ENCODE measurements at regions not wholly inside any gene's neighbourhood (a gene's known extent, or its start where the extent isn't known, plus 50 kb on each side); places are given as distances from the start of the nearest gene placed in this dataset.
A peak's percentile ranks its signal among the peaks of the same experiment; 100 is the strongest.
"Not testable (repeated sequence)": the region's sequence is repeated elsewhere in the genome, so short reads cannot be mapped to it uniquely, and the experiment has no call there.

DNA sequence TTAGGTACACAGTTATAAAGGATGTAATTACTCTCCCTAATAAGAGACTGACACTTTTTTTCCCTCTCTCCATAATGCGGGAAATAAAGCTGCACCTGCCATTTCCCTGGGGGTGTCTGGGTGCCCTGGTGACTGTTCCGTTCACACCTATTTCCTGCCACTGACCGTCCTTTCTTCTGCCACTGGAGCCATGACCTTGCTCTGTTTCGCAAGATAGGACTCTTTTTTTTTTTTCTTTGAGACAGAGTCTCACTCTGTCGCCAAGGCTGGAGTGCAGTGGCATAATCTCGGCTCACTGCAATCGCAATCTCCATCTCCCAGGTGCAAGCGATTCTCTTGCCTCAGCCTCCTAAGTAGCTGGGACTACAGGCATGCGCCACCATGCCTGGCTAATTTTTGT, 66.1 kb upstream of the SERBP1 start:
- DNase-seq (ENCODE audit: extremely low read depth, low read depth), result no peak
- no peak for TF ChIP-seq CTCF (IDR thresholded peaks at IDR 0.05; ENCODE audit: low read depth, low read length)

GRCh38 chr1:67500413-67500959, 70.3 kb upstream of the SERBP1 start:
- TF ChIP-seq CTCF (IDR thresholded peaks at IDR 0.05; ENCODE audit: low read depth, low read length), result peak; percentile 100
- DNase-seq (ENCODE audit: extremely low read depth, low read depth), result peak; percentile 57

DNA sequence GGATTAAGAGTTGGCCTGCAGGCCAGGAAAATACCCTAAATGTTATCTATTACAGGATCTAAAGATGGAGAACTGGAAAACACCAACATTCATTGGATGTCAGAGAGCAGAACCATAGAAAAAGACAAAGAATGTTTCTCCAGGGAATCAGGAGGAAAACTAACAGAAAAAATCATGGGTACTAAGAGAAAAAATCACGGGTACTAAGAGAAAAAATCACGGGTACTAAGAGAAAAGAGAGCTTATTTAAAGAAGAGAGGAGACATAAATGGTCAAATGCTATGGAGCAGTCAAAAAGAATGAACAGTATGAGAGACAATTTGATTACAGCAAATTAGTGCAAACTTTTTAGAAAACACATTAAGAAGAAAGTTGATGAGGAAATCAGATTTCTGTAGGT, 73.8 kb upstream of the SERBP1 start:
- TF ChIP-seq CTCF (IDR thresholded peaks at IDR 0.05; ENCODE audit: low read depth, low read length), result no peak
- no peak for DNase-seq (ENCODE audit: extremely low read depth, low read depth)

GRCh38 chr1:67513392-67514294, 83.4 kb upstream of the SERBP1 start:
- DNase-seq (ENCODE audit: extremely low read depth, low read depth), result not testable (repeated sequence)

DNA sequence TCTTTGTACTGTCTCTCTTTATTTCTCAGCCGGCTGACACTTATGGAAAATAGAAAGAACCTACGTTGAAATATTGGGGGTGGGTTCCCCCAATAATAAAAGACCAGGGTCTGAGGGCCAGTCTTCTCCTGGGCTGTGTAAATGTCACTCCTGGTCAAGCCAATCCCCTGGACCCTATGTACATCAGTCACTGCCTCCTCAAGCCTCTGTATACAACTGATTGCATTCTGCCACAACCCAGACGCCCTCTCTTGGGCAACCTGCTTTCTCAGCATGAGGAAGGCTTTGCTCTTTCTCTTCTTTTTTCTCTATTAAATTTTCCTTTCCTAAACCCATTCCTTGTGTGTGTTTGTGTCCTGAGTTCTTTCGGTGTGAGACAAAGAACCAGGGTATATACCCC, 84.1 kb upstream of the SERBP1 start:
- no peak for DNase-seq (ENCODE audit: extremely low read depth, low read depth)
- no peak for TF ChIP-seq CTCF (IDR thresholded peaks at IDR 0.05; ENCODE audit: low read depth, low read length)

DNA sequence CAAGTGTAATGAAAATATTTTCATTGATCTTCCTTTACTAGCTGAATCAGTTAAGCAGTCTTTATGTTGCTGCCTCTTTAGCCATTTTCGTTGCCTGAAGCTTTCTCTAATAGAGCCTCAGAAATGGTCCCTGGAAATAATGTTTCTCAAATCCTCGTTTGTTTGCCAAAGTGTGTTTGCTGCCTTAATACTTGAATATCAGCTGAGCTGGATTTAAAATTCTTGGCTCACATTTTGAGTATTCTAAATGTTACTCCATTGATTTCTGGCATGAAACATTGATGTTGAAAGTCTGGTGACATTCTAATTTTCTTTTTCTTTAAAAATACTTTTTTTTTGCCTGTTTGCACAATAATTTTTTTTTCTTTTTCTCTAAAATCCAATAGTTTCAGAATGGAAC, 84.6 kb upstream of the SERBP1 start:
- TF ChIP-seq CTCF (IDR thresholded peaks at IDR 0.05; ENCODE audit: low read depth, low read length), result no peak
- no peak for DNase-seq (ENCODE audit: extremely low read depth, low read depth)

GRCh38 chr1:67515324-67516080, 85.3 kb upstream of the SERBP1 start:
- DNase-seq (ENCODE audit: extremely low read depth, low read depth), result no peak
- TF ChIP-seq CTCF (IDR thresholded peaks at IDR 0.05; ENCODE audit: low read depth, low read length), result no peak

Measured in AG09319 (cell line).